Body of pancreas (tissue), 4 donors: ENCODE measurements at regions not wholly inside any gene's neighbourhood (a gene's known extent, or its start where the extent isn't known, plus 50 kb on each side); places are given as distances from the start of the nearest gene placed in this dataset.

Experiments used
- CTCF ChIP-seq, 7 experiments: fragments of 450-650 bp in 4 of 7; fragments of 200-600 bp in 3 of 7; sonication (generic) in 3 of 7; IDR thresholded peaks; one replicate each; pipeline ENCODE4 v1.5.1; 2016 to 2019; ENCODE audit warnings: antibody characterized with exemption in 7 of 7
- POLR2A ChIP-seq, 3 donors: fragments of 450-650 bp; IDR thresholded peaks; one replicate each; pipeline ENCODE4 v1.6.1; 2016; ENCODE audit warnings: antibody characterized with exemption in 3 of 3, mild to moderate bottlenecking in 2 of 3

GRCh38 chrX:63566856-63567255, 215.7 kb upstream of the SPIN4 start:
- TF ChIP-seq CTCF (IDR thresholded peaks at IDR 0.05) (no peak), POLR2A (IDR thresholded peaks at IDR 0.05) (no peak)
